Activated CD4-positive, alpha-beta T cell treated with anti-CD3 and anti-CD28 coated beads, Interleukin-2, amount 50 U/mL, for 1 hour (primary cell): ENCODE measurements at regions not wholly inside any gene's neighbourhood (a gene's known extent, or its start where the extent isn't known, plus 50 kb on each side); places are given as distances from the start of the nearest gene placed in this dataset.
"Not testable (repeated sequence)": the region's sequence is repeated elsewhere in the genome, so short reads cannot be mapped to it uniquely, and the experiment has no call there.

Experiments used
- DNase-seq: peaks from one replicate; pipeline ENCODE4 v3.0.0-alpha.2; 2020

DNA sequence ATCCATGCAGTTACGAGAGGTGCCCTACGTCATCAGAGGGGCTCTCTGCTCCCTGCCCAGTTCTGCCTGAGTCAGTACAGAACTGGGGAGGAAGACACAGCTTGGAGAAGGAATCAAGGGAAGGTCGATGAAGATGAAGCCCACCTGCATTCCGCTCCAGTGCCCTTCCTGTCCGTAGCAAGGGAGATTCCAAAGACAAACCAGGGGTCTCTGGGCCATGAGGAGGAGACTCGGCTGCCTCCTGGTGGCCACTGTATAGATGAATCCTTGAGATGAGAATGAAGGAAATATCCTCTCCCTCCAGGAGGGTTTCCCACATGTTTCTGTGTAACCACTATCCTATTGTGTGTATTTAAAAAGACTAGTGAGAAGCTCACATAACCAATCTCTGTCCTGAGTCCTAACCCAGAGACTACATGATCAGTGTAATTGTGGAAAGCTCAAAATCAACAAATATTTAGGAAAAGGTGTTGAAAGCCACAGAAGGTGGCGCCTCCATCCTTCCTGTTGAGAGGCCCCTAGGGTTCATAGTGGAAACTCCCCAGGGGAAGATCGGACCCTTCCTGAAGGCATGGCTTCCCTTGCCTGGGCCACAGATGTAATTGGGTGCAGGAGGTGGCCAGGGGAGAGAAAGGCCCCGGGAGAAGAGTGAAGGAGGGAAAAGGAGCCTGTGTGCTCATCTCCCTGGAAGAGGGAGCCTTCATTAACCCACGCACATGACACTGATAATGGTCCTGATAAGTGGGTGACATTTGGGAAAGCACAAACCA lies 67.0 kb upstream of the LYZL2 start:
- not testable (repeated sequence) for DNase-seq

DNA sequence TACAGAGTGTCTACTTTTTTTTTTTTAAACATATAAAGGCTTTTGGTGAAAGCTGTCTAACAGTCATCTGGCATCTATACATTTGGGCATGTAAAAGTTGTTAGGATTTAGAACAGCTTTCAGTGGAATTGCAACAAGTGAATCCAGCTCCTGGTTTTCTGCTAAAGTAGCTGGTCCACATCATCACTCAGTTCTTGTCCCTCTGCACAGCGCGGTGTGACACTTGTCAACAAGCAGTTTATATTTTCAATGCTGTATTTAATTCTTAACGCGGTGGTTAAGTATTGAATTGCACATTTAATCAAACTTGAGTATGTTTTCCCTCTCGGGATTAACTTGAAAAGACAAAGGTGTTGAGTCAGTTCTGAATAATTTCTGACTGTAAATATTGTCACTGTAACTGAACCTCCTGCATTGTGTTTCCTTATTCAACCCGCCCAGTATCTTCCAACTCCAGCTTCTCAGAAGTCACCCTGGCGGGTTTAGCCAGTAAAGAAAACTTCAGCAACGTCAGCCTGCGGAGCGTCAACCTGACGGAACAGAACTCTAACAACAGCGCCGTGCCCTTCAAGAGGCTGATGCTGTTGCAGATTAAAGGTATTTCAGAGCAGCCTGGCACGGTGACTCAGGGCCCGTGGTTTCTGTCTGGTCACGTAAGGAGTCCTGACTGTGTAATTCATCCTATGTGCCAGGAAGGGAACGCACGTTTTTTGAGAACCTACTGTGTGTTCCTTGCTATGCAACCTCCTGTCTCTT lies 66.1 kb upstream of the LYZL2 start:
- peak; percentile 63 for DNase-seq

DNA sequence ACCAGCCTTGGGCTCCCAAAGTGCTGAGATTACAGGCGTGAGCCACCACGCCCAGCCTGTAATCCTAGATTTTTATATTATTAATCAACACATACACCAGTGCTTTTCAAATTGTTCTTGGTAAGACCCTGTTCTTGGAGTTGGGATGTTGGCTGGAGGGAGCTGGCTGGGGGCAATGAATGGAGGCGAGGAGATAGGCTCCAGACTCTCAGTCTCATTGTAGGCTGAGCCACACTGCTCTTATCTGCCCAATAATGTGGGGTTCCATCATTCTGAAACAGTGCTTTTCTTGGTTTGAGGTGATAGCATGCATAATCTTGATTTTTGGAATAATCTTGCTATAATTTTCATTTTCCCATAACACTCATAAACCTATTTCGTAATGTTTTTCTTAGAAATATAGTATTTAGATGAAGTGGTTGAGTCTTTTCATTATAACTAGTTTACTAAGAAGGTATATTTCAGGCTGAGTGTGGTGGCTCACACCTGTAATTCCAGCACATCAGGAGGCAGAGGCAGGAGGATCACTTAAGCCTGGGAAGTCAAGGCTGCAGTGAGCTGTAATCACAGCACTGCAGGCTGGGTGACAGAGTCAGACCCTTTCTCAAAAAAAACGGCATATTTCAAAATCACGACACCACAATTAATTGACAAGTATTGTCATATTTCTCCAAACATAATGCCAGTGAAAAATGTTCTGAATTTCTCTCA lies 65.1 kb upstream of the LYZL2 start:
- DNase-seq: no peak

GRCh38 chr10:30691639-30692015 lies 62.1 kb upstream of the LYZL2 start:
- DNase-seq: no peak

- DNase-seq: not testable (repeated sequence)
These were observed 61.5 kb upstream of the LYZL2 start for GRCh38 chr10:30690948-30691638.

DNA sequence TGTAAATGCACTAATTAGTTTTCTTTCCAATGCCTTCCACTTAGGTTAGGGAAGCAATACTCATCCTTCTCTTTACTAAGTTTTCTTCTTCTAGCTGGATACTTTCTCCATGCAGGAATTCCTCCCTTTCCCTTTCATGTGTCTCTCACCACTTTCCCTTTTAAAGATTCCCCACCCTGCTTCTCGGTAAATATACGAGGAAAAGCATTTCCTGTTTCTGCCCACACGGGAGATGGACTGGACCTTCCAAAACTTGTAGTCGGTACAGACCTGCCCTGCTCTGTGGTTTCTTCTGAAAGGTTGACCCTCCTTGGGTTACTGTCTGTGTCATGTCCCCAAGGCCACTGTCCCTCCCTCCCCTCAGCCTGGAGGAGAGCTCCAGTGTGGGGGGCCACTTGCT lies 58.9 kb upstream of the LYZL2 start:
- no peak for DNase-seq

- peak; percentile 83 for DNase-seq
These were observed 58.2 kb upstream of the LYZL2 start for GRCh38 chr10:30687698-30688213.

- no peak for DNase-seq
These were observed 57.2 kb upstream of the LYZL2 start for GRCh38 chr10:30686708-30687107.

DNA sequence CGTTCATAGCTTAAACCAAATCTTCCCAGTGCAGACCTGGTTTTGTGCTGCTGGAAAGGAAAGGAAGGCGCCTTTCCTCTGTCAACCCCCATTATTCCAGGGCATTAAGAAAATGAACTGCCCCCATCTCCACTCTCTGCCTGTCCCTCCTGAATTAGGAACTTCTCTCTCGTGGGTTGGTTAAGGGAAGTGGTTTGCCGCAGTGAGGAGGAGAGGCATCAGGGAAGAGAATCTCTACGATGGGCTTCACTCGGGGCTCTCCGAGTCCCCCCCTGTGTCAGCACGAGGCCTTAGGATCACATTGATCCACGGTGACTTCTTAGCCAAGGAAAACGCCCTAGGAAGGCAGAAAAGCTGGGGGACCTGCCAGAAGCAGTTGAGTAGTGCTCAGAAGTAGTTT lies 53.9 kb upstream of the LYZL2 start:
- no peak for DNase-seq

DNA sequence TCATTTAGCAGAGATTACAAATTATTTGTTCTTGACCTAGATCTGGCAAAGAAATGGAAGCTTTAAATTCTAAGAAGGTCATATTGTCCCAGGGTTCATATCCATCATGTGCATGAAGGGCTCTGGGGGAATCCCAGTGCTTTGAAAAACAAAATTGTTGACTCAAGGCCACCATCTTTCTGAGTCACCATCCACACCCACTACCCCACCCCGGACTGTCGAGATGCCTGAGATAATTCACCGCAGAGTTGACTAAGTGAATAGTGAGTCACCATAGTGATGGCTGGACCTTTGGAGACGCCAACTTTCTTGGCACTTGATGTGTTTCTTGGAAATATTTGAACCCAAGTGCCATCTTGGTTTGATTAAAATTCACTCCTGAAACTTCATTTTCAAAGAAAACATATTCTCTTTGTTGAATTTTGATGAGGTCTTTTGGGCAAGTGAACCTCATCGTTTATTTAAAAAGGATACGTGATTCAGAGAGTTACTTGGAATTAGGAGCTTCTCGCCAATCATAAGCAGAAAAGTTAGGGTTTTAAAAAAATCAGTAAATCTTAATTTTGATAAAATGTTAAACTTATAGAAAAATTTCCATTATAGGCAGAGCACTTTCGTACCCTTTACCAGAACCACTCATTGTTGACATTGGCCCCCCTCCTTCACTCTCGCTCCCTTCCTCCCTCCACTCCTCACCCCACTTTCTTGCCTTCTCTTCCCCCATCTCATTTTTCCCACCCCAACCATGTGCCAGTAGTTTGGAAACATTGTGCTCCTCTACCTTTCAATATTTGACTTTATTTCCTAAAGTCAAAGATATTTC lies 53.0 kb upstream of the LYZL2 start:
- DNase-seq: peak; percentile 25

GRCh38 chr10:30680908-30681307 lies 51.4 kb upstream of the LYZL2 start:
- DNase-seq: no peak
